ENCODE measurements at regions not wholly inside any gene's neighbourhood (a gene's known extent, or its start where the extent isn't known, plus 50 kb on each side); places are given as distances from the start of the nearest gene placed in this dataset.

GRCh38 chr2:136219963-136220362, 102.0 kb upstream of the CXCR4 start:
- no peak for DNase-seq (ENCODE audit: low read depth in 1 of 2, low spot score in 1 of 2)

DNA sequence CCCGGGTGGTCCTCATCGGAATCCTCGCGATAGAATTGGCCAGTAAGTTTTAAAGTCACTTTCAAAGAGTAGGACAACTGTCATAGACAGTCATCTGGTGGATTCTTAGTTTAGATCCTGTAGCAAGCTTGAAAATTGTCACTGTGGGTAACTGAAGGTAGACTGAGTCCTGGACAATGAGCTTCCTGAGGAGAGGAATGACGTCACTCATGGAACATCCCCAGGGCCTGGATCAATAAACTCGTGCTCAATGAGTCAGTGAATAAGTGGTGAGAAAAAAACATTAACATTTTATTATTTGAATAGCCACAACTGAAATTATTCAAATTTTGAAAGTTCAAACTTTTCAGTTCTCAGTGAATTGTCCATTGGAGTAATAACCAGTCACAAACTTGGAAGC, 101.4 kb upstream of the CXCR4 start:
- no peak for DNase-seq (ENCODE audit: low read depth in 1 of 2, low spot score in 1 of 2)

DNA sequence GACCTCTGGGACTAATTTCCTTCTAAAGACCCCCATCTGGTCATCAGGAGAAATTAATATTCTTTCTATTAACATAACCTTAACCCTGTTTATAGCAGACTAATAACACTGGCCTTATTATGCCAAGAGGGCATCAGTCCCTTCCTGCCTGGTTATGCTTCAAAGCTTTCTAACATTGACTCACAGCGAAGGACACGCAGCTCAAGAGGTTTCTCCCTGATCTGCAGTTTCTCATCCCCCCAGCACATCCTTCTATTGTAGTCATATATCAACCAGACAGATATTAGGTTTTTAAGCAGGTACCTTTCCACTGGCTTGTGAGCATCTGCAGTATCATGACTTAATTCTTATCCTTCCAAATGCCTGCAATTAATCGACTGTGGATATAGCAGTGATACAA, 100.0 kb upstream of the CXCR4 start:
- DNase-seq (ENCODE audit: low read depth in 1 of 2, low spot score in 1 of 2): no peak

DNA sequence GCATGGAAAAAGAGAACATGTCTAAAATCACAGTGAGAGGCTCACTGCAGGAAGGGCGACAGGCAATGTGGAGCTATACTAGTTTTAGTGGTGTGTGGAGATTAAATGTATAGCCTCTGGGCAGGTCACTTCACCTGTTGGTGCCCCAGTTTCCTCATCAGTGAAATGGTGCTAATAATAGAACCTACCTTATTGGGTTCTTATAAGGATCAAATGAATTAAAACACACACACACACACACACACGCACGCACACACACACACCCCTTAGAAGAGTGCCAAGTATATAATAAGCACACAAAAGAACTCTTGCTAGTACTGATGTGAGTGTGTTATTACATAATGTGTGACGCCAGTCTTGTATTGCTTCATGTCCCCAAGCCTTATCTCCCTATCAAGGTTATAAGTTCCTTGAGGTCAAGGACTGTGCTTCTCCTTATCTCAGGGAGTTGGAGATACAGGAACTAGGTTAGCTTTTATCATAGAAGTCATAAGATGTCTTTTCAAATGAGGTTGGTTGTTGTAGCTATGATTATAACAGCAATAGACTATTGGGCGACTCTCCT, 98.0 kb upstream of the CXCR4 start:
- DNase-seq (ENCODE audit: low read depth in 1 of 2, low spot score in 1 of 2): no peak

DNA sequence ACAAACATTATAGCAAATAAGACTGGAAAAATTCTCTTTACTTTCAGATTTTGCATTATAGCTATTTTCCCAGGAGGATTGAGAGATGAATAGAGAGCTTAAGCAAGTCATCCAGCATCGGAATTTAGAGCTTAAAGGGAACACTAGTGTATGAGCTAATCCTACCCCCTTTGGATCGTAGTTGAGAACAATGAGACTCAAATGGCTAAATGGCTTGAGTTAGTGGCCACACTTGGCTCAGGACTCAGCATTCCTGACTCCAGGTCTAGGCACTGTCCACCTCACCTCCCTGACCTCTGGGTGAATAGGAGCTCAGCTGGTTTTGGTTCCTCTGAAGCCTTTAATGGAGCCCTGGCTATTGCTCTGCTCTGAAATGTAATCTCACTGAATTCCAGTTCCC, 97.5 kb upstream of the CXCR4 start:
- no peak for DNase-seq (ENCODE audit: low read depth in 1 of 2, low spot score in 1 of 2)

- no peak for DNase-seq (ENCODE audit: low read depth in 1 of 2, low spot score in 1 of 2)
Measured at GRCh38 chr2:136214307-136215200, 96.6 kb upstream of the CXCR4 start.

GRCh38 chr2:136213836-136214235, 95.9 kb upstream of the CXCR4 start:
- DNase-seq (ENCODE audit: low read depth in 1 of 2, low spot score in 1 of 2): no peak

DNA sequence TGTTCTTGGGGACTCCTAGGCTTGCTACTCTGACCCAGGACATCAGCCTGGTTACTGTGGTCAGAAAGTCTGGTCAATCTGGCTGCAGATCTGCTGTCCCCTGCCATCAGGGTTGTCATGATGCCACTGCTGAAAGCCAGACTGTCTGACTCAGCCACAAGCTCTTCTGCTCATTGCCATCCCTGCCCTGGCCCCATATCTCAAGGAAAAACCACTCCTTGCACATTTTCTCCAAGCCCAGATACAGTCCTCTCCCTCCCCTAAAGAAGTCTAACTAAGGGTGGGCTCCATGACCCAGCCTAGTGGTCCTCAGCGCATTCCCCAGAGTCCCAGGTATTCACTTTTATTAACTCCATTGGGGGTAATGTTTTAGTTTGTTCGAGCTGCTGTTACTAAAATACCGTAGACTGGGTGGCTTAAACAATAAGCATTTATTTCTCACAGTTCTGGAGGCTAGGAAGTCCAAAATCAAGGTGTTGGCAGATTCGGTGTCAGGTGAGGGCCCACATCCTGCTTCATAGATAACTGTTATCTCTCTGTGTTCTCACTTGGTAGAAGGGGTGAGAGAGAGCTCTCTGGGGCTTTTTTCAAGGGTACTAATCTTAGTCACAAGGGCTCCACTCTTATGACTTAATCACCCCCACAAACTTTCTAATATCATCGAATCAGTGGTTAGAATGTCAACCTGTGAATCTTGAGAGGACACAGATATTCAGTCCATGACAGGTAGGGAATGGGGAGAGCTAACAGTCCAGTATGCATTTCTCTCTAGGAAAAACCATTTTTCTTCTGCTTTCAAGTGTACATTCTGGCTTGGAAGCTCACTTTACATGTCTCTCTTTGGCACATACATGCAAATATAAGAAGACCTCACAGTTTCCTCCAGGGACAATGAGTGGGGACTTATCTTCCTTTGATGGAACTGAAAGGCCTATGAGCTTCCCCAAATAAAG, 94.8 kb upstream of the CXCR4 start:
- no peak for DNase-seq (ENCODE audit: low read depth in 1 of 2, low spot score in 1 of 2)

GRCh38 chr2:136211701-136212100, 93.8 kb upstream of the CXCR4 start:
- no peak for DNase-seq (ENCODE audit: low read depth in 1 of 2, low spot score in 1 of 2)

DNA sequence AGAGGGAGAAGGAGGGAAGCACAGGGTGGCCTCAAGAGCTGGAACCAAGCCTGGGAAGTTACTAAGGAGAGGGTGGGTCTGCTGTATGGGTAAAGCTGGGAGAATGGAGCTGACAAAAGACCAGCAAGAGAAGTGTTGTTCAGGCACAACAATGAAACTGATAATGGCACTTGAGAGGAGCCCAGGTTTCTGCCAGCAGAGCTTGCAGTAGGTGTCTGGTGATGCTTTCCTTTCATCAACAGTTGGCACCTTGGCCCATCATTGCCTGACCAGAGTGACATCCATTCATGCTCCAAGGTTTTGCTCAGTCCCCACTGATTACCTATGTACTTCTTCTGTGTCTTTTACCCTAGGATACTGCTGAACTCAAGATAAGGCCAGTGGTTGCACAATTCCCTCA, 92.9 kb upstream of the CXCR4 start:
- DNase-seq (ENCODE audit: low read depth in 1 of 2, low spot score in 1 of 2): no peak

GRCh38 chr2:136210455-136210805, 92.5 kb upstream of the CXCR4 start:
- DNase-seq (ENCODE audit: low read depth in 1 of 2, low spot score in 1 of 2): no peak

DNA sequence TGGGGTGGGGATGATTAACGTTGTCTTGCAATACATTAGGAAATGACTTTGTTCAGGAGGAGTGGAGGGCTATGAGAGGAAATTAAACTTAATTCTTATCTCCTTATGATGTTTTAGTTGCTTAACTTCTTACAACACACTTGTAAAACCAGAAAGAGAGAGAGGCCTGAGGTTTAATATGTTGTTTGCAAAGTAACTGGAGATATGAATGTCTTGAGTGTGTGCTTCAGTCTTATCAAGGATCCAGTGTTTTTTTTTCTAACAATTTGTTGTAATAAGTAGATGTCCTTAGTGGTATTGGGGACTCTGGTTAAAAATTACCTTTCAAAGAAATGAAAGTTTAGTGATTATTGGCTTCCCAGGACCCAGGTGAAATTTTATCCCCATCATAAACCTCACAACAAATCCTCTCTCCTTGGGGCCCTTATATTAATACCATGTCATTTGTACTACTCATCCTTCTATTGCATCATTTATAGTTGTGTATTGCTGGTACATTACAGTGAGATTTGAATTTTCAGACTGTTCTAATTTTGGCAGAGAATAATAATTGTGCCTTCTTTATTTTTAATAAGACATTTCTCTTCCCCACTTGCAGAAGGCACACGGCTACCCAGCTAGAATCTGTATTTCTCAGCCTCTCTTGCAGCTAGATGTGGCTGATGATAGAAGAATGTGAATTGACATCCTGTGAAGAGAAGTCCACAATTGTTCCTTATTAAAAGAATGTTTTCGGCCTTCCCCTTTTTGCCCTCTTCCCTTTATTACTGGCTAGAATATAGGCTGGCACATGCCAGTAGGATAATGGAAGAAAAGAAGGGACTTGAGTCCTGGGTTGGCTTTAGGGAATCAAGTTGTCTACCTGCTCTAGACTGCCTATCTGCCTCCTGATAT, 91.9 kb upstream of the CXCR4 start:
- DNase-seq (ENCODE audit: low read depth in 1 of 2, low spot score in 1 of 2): no peak

GRCh38 chr2:136208682-136209420, 90.9 kb upstream of the CXCR4 start:
- no peak for DNase-seq (ENCODE audit: low read depth in 1 of 2, low spot score in 1 of 2)

- DNase-seq (ENCODE audit: low read depth in 1 of 2, low spot score in 1 of 2): no peak
Measured at GRCh38 chr2:136207665-136208064, 89.7 kb upstream of the CXCR4 start.

DNA sequence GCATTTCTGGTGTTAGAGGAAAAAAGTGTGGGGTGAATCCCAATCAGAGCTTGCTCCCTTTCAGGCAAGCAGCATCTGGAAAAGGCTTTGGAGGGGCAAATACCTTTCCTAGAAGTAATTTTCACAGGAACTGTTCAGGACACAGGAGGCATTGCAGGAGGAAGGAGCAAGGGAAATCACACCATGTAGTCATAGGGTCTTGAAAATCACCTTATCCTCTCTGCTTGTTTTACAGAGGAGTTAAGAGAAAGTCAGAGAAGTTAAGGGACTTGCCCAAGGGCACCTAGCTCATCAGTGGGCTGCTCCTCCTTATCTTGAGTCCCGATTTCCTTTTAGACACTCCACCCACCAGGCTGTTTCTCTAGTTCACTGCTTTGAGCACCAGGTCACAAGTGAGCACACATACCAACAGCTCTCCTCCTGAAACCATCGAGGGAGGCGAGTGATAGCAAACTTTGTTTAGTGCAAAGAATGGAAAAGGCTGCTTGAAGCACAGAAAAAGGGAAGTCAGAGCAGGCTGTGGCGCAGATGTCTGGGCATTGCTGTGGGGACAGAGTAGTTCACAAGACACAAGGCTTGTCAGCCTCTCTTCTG, 89.2 kb upstream of the CXCR4 start:
- no peak for DNase-seq (ENCODE audit: low read depth in 1 of 2, low spot score in 1 of 2)

DNA sequence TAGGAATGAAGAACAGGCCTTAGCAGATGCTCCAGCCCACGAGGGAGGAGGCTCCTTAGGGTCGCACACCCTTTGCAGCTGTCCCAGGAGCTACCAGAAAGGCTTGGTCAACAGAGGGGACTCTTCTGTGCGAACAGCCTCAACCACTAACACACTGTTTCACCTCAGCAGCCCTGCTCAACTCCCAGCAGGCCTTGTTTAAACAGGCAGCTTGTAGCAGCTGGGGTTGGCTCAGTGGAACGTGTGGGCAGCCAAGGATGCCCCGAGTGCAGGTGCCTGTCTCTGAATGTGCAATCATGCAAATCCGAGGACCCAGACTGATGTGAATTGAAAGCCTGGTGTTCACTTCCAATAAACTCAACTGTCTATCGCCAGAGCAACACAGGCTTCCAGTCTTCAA, 88.7 kb upstream of the CXCR4 start:
- DNase-seq (ENCODE audit: low read depth in 1 of 2, low spot score in 1 of 2): no peak

DNA sequence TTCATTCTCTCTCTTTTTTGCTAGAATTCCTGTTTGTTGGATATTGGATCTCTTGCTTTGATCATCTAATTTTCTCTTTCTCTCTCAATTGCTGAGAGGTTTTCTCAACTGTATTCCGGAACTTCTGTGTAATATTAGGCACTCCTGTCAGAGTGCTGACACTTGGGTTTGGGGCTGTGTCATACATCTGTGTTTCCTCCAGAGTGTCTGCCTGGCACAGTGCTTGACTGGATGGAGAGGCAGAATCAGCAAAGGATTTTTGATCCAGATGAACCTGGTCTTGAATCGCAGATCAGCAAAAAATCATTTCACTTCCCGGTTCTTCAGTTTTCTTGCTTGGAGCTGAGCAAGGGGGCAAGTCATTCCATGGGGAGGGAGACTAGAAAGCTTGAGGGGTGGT, 87.7 kb upstream of the CXCR4 start:
- DNase-seq (ENCODE audit: low read depth in 1 of 2, low spot score in 1 of 2): no peak

- no peak for DNase-seq (ENCODE audit: low read depth in 1 of 2, low spot score in 1 of 2)
Measured at GRCh38 chr2:136204971-136205370, 87.0 kb upstream of the CXCR4 start.

- DNase-seq (ENCODE audit: low read depth in 1 of 2, low spot score in 1 of 2): no peak
Measured at GRCh38 chr2:136195226-136195625, 77.3 kb upstream of the CXCR4 start.

- no peak for DNase-seq (ENCODE audit: low read depth in 1 of 2, low spot score in 1 of 2)
Measured at GRCh38 chr2:136191041-136191440, 73.1 kb upstream of the CXCR4 start.
